CD14-positive monocyte (primary cell): ENCODE measurements at regions not wholly inside any gene's neighbourhood (a gene's known extent, or its start where the extent isn't known, plus 50 kb on each side); places are given as distances from the start of the nearest gene placed in this dataset.
"Not testable (repeated sequence)": the region's sequence is repeated elsewhere in the genome, so short reads cannot be mapped to it uniquely, and the experiment has no call there.

ENCODE experiments used
- DNase-seq, 3 donors: peaks; one replicate each; pipeline ENCODE4 v3.0.0-alpha.2; 2011 to 2022
- H2AFZ ChIP-seq: 2 replicates; pipeline ENCODE4 v1.6.0; 2012; ENCODE audit warnings: mild to moderate bottlenecking, low read depth, low read length, inconsistent platforms; ENCODE audit not compliant: insufficient read depth, poor library complexity, severe bottlenecking
- H3K27ac ChIP-seq, 2 donors: 1 replicate in 1 of 2; 2 replicates in 1 of 2; pipeline ENCODE4 v1.5.1; 2012 to 2013; ENCODE audit warnings: low read length in 2 of 2, control low read depth in 1 of 2, inconsistent platforms in 1 of 2, low read depth in 1 of 2, mild to moderate bottlenecking in 1 of 2
- H3K27me3 ChIP-seq, 2 donors: one replicate each; pipeline versions ENCODE4 v1.6.0 to v1.6.1; 2011 to 2013; ENCODE audit warnings: low read length in 2 of 2; ENCODE audit not compliant: control insufficient read depth in 2 of 2, insufficient read depth in 2 of 2
- H3K36me3 ChIP-seq, 2 donors: replicated peaks in 1 of 2; 1 replicate in 1 of 2; 2 replicates in 1 of 2; pipeline versions ENCODE4 v1.5.1 to v1.6.1; 2012 to 2013; ENCODE audit warnings: low read length in 2 of 2, control low read depth in 1 of 2, inconsistent platforms in 1 of 2, mild to moderate bottlenecking in 1 of 2; ENCODE audit not compliant: insufficient read depth in 2 of 2, control insufficient read depth in 1 of 2
- H3K4me1 ChIP-seq, 2 donors: 1 replicate in 1 of 2; 2 replicates in 1 of 2; pipeline versions ENCODE4 v1.5.1 to v1.6.1; 2012 to 2013; ENCODE audit warnings: low read length in 2 of 2, control low read depth in 1 of 2, inconsistent platforms in 1 of 2, mild to moderate bottlenecking in 1 of 2, moderate library complexity in 1 of 2; ENCODE audit not compliant: insufficient read depth in 2 of 2, control insufficient read depth in 1 of 2
- H3K4me2 ChIP-seq: replicated peaks from 2 replicates; pipeline ENCODE3; 2012; ENCODE audit warnings: low read length, moderate library complexity, mild to moderate bottlenecking; ENCODE audit not compliant: poor library complexity, severe bottlenecking; ENCODE audit errors: extremely low read depth
- H3K4me3 ChIP-seq, 3 experiments: fragments of 200-600 bp in 1 of 3; sonication (generic) in 1 of 3; replicated peaks in 1 of 3; 1 replicate in 2 of 3; 2 replicates in 1 of 3; pipeline ENCODE4 v1.5.1; 2011 to 2013; ENCODE audit warnings: low read length in 3 of 3, mild to moderate bottlenecking in 3 of 3, control low read depth in 2 of 3, low read depth in 2 of 3, inconsistent platforms in 1 of 3, moderate library complexity in 1 of 3
- H3K79me2 ChIP-seq: 2 replicates; pipeline ENCODE4 v1.6.0; 2012; ENCODE audit warnings: mild to moderate bottlenecking, control low read depth, inconsistent platforms, low read length, moderate library complexity; ENCODE audit not compliant: insufficient read depth
- H3K9ac ChIP-seq: 2 replicates; pipeline ENCODE4 v1.6.0; 2017; ENCODE audit warnings: low read length, mild to moderate bottlenecking; ENCODE audit not compliant: insufficient read depth, poor library complexity, severe bottlenecking
- H3K9me3 ChIP-seq, 2 donors: replicated peaks in 1 of 2; 1 replicate in 1 of 2; 2 replicates in 1 of 2; pipeline versions ENCODE4 v1.5.1 to v1.6.1; 2012 to 2013; ENCODE audit warnings: low read length in 2 of 2, control low read depth in 1 of 2; ENCODE audit not compliant: control insufficient read depth in 1 of 2, insufficient read depth in 1 of 2
- H4K20me1 ChIP-seq: 2 replicates; pipeline ENCODE4 v1.6.0; 2012; ENCODE audit warnings: mild to moderate bottlenecking, low read length, control low read depth, moderate library complexity; ENCODE audit not compliant: insufficient read depth
- H3K27ac Mint-ChIP-seq, 7 donors: one replicate each; pipeline ENCODE4 v1.8.0; 2020; ENCODE audit warnings: mild to moderate bottlenecking in 7 of 7, mixed read lengths in 7 of 7, moderate library complexity in 6 of 7, inconsistent platforms in 2 of 7
- H3K27me3 Mint-ChIP-seq, 3 donors: one replicate each; pipeline ENCODE4 v1.8.0; 2021 to 2022; ENCODE audit warnings: low read depth in 3 of 3, mild to moderate bottlenecking in 3 of 3, mixed read lengths in 3 of 3, moderate library complexity in 3 of 3, inconsistent platforms in 1 of 3
- H3K36me3 Mint-ChIP-seq, 2 donors: one replicate each; pipeline ENCODE4 v1.8.0; 2020; ENCODE audit warnings: mixed read lengths in 2 of 2, inconsistent platforms in 1 of 2, mild to moderate bottlenecking in 1 of 2
- H3K4me1 Mint-ChIP-seq: one replicate; pipeline ENCODE4 v1.8.0; 2020; ENCODE audit warnings: mild to moderate bottlenecking, mixed read lengths
- H3K4me3 Mint-ChIP-seq, 2 donors: one replicate each; pipeline ENCODE4 v1.8.0; 2020; ENCODE audit warnings: mild to moderate bottlenecking in 2 of 2, mixed read lengths in 2 of 2, moderate library complexity in 1 of 2
- H3K9me3 Mint-ChIP-seq, 7 donors: one replicate each; pipeline ENCODE4 v1.8.0; 2020 to 2022; ENCODE audit warnings: mixed read lengths in 7 of 7, mild to moderate bottlenecking in 6 of 7, moderate library complexity in 6 of 7, inconsistent platforms in 2 of 7
- WGBS: methylation state at CpG from one replicate; pipeline ENCODE4 v1.1.5; 2013; ENCODE audit warnings: missing lambda C conversion rate; ENCODE audit not compliant: insufficient coverage; 5-methylcytosine and 5-hydroxymethylcytosine counted together
- intact Hi-C, 2 donors: fragments of 100-400 bp; cut with micrococcal nuclease; formaldehyde crosslinking; loops; one replicate each; pipeline versions ENCODE4 v1.15.0 to v1.15.1; 2023

- H3K27me3 Mint-ChIP-seq, H3K9me3 ChIP-seq, H3K36me3 ChIP-seq, H3K79me2 ChIP-seq, H3K4me3 Mint-ChIP-seq, H3K27ac ChIP-seq, DNase-seq, H4K20me1 ChIP-seq, H3K27ac Mint-ChIP-seq, H3K36me3 Mint-ChIP-seq, H3K4me2 ChIP-seq, H2AFZ ChIP-seq, intact Hi-C loops, H3K4me1 ChIP-seq, H3K4me3 ChIP-seq, H3K4me1 Mint-ChIP-seq, H3K27me3 ChIP-seq, H3K9ac ChIP-seq, H3K9me3 Mint-ChIP-seq: not testable (repeated sequence)
- no CpG with 5 or more reads among the region's 8 CpGs for WGBS
Observed at GRCh38 chr16:16499875-16500274, 120.9 kb downstream of the NPIPA7 start.

GRCh38 chr16:16507041-16507440, 128.1 kb downstream of the NPIPA7 start:
- H4K20me1 ChIP-seq, H3K27me3 Mint-ChIP-seq, H3K36me3 Mint-ChIP-seq, H3K4me3 Mint-ChIP-seq, H3K4me2 ChIP-seq, H3K27ac ChIP-seq, H3K9ac ChIP-seq, H3K4me3 ChIP-seq, intact Hi-C loops, H3K4me1 Mint-ChIP-seq, H3K27ac Mint-ChIP-seq, H2AFZ ChIP-seq, H3K27me3 ChIP-seq, H3K9me3 ChIP-seq, H3K9me3 Mint-ChIP-seq, H3K4me1 ChIP-seq, DNase-seq, H3K36me3 ChIP-seq, H3K79me2 ChIP-seq: not testable (repeated sequence)
- no CpG with 5 or more reads among the region's 1 CpG for WGBS

- H3K4me1 ChIP-seq, H3K4me3 Mint-ChIP-seq, H3K27me3 ChIP-seq, H3K27ac ChIP-seq, H3K27me3 Mint-ChIP-seq, H3K4me1 Mint-ChIP-seq, H3K4me3 ChIP-seq, DNase-seq, intact Hi-C loops, H3K9me3 ChIP-seq, H3K9ac ChIP-seq, H4K20me1 ChIP-seq, H3K9me3 Mint-ChIP-seq, H3K4me2 ChIP-seq, H3K79me2 ChIP-seq, H2AFZ ChIP-seq, H3K36me3 ChIP-seq, H3K36me3 Mint-ChIP-seq, H3K27ac Mint-ChIP-seq: not testable (repeated sequence)
- no CpG with 5 or more reads among the region's 2 CpGs for WGBS
Observed at GRCh38 chr16:16508344-16508743, 129.4 kb downstream of the NPIPA7 start.

GRCh38 chr16:16519395-16519794, 140.5 kb downstream of the NPIPA7 start:
- H3K79me2 ChIP-seq, H3K36me3 ChIP-seq, H3K27me3 ChIP-seq, H3K36me3 Mint-ChIP-seq, H3K9me3 ChIP-seq, H3K4me3 Mint-ChIP-seq, H4K20me1 ChIP-seq, H3K4me1 Mint-ChIP-seq, H3K4me2 ChIP-seq, H3K9me3 Mint-ChIP-seq, H3K4me1 ChIP-seq, H2AFZ ChIP-seq, intact Hi-C loops, H3K4me3 ChIP-seq, DNase-seq, H3K9ac ChIP-seq, H3K27ac ChIP-seq, H3K27me3 Mint-ChIP-seq, H3K27ac Mint-ChIP-seq: not testable (repeated sequence)
